GM21786 (cell line): ENCODE measurements at regions not wholly inside any gene's neighbourhood (a gene's known extent, or its start where the extent isn't known, plus 50 kb on each side); places are given as distances from the start of the nearest gene placed in this dataset.
"Not testable (repeated sequence)": the region's sequence is repeated elsewhere in the genome, so short reads cannot be mapped to it uniquely, and the experiment has no call there.

ENCODE experiments used
- ATAC-seq: cut with Tn5 transposase; IDR thresholded peaks from one replicate; pipeline ENCODE4 v1.9.1; 2021; ENCODE audit not compliant: unreplicated experiment

- peak; percentile 63 for ATAC-seq
These were observed 163.2 kb downstream of the AVL9 start for GRCh38 chr7:32658467-32658869.

- peak; percentile 34 for ATAC-seq
These were observed 162.7 kb downstream of the AVL9 start for GRCh38 chr7:32658034-32658433.

GRCh38 chr7:32654549-32654948 lies 159.3 kb downstream of the AVL9 start:
- not testable (repeated sequence) for ATAC-seq

GRCh38 chr7:32650356-32650755 lies 155.1 kb downstream of the AVL9 start:
- not testable (repeated sequence) for ATAC-seq

- ATAC-seq: no peak
These were observed 153.3 kb downstream of the AVL9 start for GRCh38 chr7:32648408-32649156.

GRCh38 chr7:32645255-32645654 lies 150.0 kb downstream of the AVL9 start:
- ATAC-seq: not testable (repeated sequence)

- no peak for ATAC-seq
These were observed 147.9 kb downstream of the AVL9 start for GRCh38 chr7:32643194-32643593.

GRCh38 chr7:32639122-32639521 lies 143.8 kb downstream of the AVL9 start:
- no peak for ATAC-seq

GRCh38 chr7:32638479-32639121 lies 143.3 kb downstream of the AVL9 start:
- ATAC-seq: peak; percentile 97
